ENCODE measurements at regions not wholly inside any gene's neighbourhood (a gene's known extent, or its start where the extent isn't known, plus 50 kb on each side); places are given as distances from the start of the nearest gene placed in this dataset.

DNA sequence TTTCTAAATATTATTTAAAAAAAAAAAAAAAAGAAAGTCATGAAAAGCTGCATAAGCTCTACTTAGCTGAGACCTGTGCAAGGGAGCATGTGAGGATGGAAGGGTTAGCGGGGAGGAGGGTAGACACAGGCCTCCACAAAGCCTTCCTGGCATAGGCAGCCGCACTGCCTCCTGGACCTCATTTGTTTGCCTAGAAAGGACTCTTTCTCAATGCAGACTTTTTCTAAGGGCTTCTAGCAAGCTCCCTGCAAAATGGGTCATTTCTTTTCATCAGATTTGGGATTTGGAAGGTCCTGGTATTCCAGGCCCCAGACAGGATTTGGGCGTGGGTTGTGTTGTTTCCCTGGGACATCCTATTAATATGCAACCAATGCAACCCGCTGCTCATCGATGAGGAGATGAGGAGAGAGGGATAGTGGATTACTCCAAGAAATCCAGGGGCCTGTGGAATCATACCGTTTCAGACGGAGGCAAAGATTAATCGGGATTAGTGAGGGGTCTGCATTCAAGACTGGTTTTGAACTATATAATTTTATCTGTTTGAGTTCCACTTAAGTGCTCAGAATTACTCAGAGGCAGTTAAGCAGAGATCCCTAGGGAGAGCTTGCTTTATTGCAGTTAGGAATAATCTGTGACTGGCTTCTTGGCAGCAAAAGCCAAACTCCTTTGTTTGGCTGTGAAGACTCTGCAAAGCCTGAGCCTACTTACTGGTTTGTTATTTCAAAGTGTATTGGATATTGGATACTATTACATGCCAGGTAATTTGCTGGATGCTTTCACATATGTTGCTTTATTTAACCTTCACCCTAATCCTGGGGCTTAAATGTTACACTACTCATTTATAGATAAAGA is 106.9 kb upstream of the NAV2 start:
- TF ChIP-seq BACH2 (CRISPR knock-in tag; IDR thresholded peaks at IDR 0.05; ENCODE audit: borderline replicate concordance), result no peak
- TF ChIP-seq, protein P1, sequence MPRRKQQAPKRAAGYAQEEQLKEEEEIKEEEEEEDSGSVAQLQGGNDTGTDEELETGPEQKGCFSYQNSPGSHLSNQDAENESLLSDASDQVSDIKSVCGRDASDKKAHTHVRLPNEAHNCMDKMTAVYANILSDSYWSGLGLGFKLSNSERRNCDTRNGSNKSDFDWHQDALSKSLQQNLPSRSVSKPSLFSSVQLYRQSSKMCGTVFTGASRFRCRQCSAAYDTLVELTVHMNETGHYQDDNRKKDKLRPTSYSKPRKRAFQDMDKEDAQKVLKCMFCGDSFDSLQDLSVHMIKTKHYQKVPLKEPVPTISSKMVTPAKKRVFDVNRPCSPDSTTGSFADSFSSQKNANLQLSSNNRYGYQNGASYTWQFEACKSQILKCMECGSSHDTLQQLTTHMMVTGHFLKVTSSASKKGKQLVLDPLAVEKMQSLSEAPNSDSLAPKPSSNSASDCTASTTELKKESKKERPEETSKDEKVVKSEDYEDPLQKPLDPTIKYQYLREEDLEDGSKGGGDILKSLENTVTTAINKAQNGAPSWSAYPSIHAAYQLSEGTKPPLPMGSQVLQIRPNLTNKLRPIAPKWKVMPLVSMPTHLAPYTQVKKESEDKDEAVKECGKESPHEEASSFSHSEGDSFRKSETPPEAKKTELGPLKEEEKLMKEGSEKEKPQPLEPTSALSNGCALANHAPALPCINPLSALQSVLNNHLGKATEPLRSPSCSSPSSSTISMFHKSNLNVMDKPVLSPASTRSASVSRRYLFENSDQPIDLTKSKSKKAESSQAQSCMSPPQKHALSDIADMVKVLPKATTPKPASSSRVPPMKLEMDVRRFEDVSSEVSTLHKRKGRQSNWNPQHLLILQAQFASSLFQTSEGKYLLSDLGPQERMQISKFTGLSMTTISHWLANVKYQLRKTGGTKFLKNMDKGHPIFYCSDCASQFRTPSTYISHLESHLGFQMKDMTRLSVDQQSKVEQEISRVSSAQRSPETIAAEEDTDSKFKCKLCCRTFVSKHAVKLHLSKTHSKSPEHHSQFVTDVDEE (CRISPR knock-in tag; IDR thresholded peaks at IDR 0.05), result no peak
- no peak for TF ChIP-seq RARB (CRISPR knock-in tag; IDR thresholded peaks at IDR 0.05)
- no peak for TF ChIP-seq GLIS3 (CRISPR knock-in tag; IDR thresholded peaks at IDR 0.05)
- no peak for TF ChIP-seq ARNTL (CRISPR knock-in tag; IDR thresholded peaks at IDR 0.05; ENCODE audit: borderline replicate concordance, low read depth)
- no peak for TF ChIP-seq SNAI2 (CRISPR knock-in tag; IDR thresholded peaks at IDR 0.05)
- no peak for TF ChIP-seq POU6F1 (CRISPR knock-in tag; IDR thresholded peaks at IDR 0.05; ENCODE audit: borderline replicate concordance, low read depth)
- no peak for TF ChIP-seq TCF4 (CRISPR knock-in tag; IDR thresholded peaks at IDR 0.05; ENCODE audit: borderline replicate concordance)
